ENCODE measurements at regions not wholly inside any gene's neighbourhood (a gene's known extent, or its start where the extent isn't known, plus 50 kb on each side); places are given as distances from the start of the nearest gene placed in this dataset.

DNA sequence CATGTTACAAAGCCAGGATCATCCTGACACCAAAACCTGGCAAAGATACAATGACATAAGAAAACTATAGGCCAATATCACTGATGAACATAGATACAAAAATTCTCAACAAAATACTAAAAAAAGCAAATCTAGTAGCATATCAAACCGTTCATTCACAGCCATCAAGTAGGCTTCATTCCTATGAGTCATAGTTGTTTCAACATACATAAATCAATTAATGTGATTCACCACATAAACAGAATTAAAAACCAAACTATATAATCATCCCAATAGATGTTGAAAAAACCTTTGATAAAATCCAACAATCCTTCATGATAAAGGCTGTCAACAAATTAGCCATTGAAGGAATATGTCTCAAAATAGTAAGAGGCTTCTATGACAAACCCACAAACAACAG, 1007.2 kb upstream of the RAG2 start (continued):
- TF ChIP-seq TAF1 (CRISPR knock-in tag; IDR thresholded peaks at IDR 0.05): no peak
- no peak for TF ChIP-seq NFE2L1 (CRISPR knock-in tag; IDR thresholded peaks at IDR 0.05; ENCODE audit: borderline replicate concordance)
- TF ChIP-seq ZSCAN25 (CRISPR knock-in tag; IDR thresholded peaks at IDR 0.05): no peak

DNA sequence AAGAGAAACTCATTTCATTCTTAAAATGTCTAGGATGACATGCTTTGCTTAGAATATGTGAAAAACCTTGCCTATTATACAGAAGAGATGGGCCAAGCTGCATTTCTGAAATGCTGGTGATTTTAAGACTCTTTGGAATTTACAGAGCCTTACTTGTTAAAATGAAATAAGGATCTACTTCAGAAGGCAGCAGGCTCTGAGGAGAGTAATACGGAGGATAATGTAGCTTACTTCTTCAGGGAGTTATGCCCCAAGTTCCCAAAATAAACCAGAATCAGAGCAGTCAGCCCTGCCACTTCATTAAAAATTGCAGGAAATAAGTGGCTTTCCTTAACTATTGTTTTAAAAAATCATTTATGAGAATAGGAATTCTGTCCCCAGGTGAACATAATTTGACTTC, 1000.3 kb upstream of the RAG2 start:
- TF ChIP-seq MAF1 (CRISPR knock-in tag; IDR thresholded peaks at IDR 0.05; ENCODE audit: borderline replicate concordance): no peak
- Histone ChIP-seq H3K79me2 (ENCODE audit: insufficient read depth, low read length) (no peaks in the 10 kb centered on the region), H3K9me3 (ENCODE audit: low read length) (peaks cover 76% of the 10 kb centered on the region), H4K20me1 (ENCODE audit: insufficient read depth, low read length) (no peaks in the 10 kb centered on the region), H3K36me3 (replicated peaks in 1 of 2; ENCODE audit: control insufficient read depth in 1 of 2, insufficient read depth in 2 of 2, low read length in 2 of 2) (no peaks in the 10 kb centered on the region), H3K27me3 (ENCODE audit: control insufficient read depth in 1 of 2, insufficient read depth in 2 of 2, low read length in 2 of 2) (no peaks in the 10 kb centered on the region), H3K4me2 (ENCODE audit: low read depth, low read length) (no peak overlapping the region), H3K4me3 (replicated peaks in 1 of 3; ENCODE audit: insufficient read depth in 1 of 3, low read depth in 2 of 3, low read length in 3 of 3) (no peak overlapping the region), H2AFZ (ENCODE audit: low read length) (no peak overlapping the region), H3K27ac (ENCODE audit: extremely low read length, insufficient read depth, low read length) (no peak overlapping the region), H3K4me1 (ENCODE audit: insufficient read depth, low read length) (no peaks in the 10 kb centered on the region), H3K9ac (ENCODE audit: insufficient read depth, low read depth, low read length) (no peak overlapping the region)
- CTCF ChIA-PET (ENCODE audit: low intra/inter-chr PET ratio, low total read pairs): no interaction called here
- in situ Hi-C loops (cut with HindIII; ENCODE audit: extremely low pct_ligation_motif_present, low pct_unique_long_range_greater_than_20kb): no loop called here
- POLR2A ChIA-PET: no interaction called here
- 0% methylated on average over 1 of the region's 1 CpG for WGBS (ENCODE audit: low lambda C conversion rate)
- no peak for ATAC-seq
- intact Hi-C loops (cut with micrococcal nuclease; ENCODE audit: unreplicated experiment): no loop called here
- no peak for FAIRE-seq
- DNase-seq (ENCODE audit: low spot score): no peak
- BruUV-seq (replicated peaks): no TSS peak

DNA sequence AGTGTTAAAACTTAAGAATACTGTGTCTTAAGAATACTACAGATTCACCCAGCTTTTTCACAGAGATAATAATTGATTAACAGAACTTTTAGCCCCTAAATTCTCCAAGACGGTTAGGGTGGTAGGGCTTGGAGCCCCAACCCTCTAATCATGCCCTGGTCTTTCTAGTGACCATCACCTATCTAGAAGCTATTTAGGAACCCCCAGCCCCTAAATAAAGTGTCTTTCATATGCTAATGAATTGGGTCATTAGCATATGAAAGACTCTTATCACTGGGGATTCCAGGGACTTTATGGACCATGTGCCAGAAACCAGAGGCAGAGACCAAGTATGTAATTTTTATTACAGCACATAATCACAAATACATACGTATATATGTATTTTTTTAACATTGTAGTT, 999.7 kb upstream of the RAG2 start:
- FAIRE-seq: no peak
- WGBS (ENCODE audit: low lambda C conversion rate): 3% methylated on average over 2 of the region's 2 CpGs
- TF ChIP-seq ZNF883 (CRISPR knock-in tag; IDR thresholded peaks at IDR 0.05; ENCODE audit: not compliant biosample characterization) (no peak), ZNF382 (CRISPR knock-in tag; IDR thresholded peaks at IDR 0.05; ENCODE audit: borderline replicate concordance) (no peak), ZBTB1 (CRISPR knock-in tag; IDR thresholded peaks at IDR 0.05; ENCODE audit: borderline replicate concordance) (no peak), EHMT2 (IDR thresholded peaks at IDR 0.05; ENCODE audit: borderline replicate concordance, low read depth, low read length) (no peak), ZNF724P (CRISPR knock-in tag; IDR thresholded peaks at IDR 0.05; ENCODE audit: borderline replicate concordance) (no peak), ZNF232 (CRISPR knock-in tag; IDR thresholded peaks at IDR 0.05; ENCODE audit: borderline replicate concordance) (no peak), POLR2G (IDR thresholded peaks at IDR 0.05; ENCODE audit: low read depth, low read length) (no peak), CCDC6 (CRISPR knock-in tag; IDR thresholded peaks at IDR 0.05) (no peak), ZNF510 (CRISPR knock-in tag; IDR thresholded peaks at IDR 0.05; ENCODE audit: low read depth) (no peak), ZNF136 (CRISPR knock-in tag; IDR thresholded peaks at IDR 0.05; ENCODE audit: low read depth) (no peak)
- TF ChIP-seq, protein P1, sequence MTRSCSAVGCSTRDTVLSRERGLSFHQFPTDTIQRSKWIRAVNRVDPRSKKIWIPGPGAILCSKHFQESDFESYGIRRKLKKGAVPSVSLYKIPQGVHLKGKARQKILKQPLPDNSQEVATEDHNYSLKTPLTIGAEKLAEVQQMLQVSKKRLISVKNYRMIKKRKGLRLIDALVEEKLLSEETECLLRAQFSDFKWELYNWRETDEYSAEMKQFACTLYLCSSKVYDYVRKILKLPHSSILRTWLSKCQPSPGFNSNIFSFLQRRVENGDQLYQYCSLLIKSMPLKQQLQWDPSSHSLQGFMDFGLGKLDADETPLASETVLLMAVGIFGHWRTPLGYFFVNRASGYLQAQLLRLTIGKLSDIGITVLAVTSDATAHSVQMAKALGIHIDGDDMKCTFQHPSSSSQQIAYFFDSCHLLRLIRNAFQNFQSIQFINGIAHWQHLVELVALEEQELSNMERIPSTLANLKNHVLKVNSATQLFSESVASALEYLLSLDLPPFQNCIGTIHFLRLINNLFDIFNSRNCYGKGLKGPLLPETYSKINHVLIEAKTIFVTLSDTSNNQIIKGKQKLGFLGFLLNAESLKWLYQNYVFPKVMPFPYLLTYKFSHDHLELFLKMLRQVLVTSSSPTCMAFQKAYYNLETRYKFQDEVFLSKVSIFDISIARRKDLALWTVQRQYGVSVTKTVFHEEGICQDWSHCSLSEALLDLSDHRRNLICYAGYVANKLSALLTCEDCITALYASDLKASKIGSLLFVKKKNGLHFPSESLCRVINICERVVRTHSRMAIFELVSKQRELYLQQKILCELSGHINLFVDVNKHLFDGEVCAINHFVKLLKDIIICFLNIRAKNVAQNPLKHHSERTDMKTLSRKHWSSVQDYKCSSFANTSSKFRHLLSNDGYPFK (CRISPR knock-in tag; IDR thresholded peaks at IDR 0.05; ENCODE audit: borderline replicate concordance): no peak
- TF ChIP-seq, protein P2, sequence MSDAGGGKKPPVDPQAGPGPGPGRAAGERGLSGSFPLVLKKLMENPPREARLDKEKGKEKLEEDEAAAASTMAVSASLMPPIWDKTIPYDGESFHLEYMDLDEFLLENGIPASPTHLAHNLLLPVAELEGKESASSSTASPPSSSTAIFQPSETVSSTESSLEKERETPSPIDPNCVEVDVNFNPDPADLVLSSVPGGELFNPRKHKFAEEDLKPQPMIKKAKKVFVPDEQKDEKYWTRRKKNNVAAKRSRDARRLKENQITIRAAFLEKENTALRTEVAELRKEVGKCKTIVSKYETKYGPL (CRISPR knock-in tag; IDR thresholded peaks at IDR 0.05): no peak

More for the DNA sequence above, 999.7 kb upstream of the RAG2 start:
- ATAC-seq: no peak
- no peak overlapping the region for H3K9ac ChIP-seq (ENCODE audit: insufficient read depth, low read depth, low read length)
- peaks cover 76% of the 10 kb centered on the region for H3K9me3 ChIP-seq (ENCODE audit: low read length)
- no peaks in the 10 kb centered on the region for H3K4me1 ChIP-seq (ENCODE audit: insufficient read depth, low read length)
- POLR2A ChIA-PET: no interaction called here
- no peak overlapping the region for H3K27ac ChIP-seq (ENCODE audit: extremely low read length, insufficient read depth, low read length)
- in situ Hi-C loops (cut with HindIII; ENCODE audit: extremely low pct_ligation_motif_present, low pct_unique_long_range_greater_than_20kb): no loop called here
- no TSS peak for BruUV-seq (replicated peaks)
- H2AFZ ChIP-seq (ENCODE audit: low read length): no peak overlapping the region
- no peaks in the 10 kb centered on the region for H3K27me3 ChIP-seq (ENCODE audit: control insufficient read depth in 1 of 2, insufficient read depth in 2 of 2, low read length in 2 of 2)
- no peaks in the 10 kb centered on the region for H4K20me1 ChIP-seq (ENCODE audit: insufficient read depth, low read length)
- H3K79me2 ChIP-seq (ENCODE audit: insufficient read depth, low read length): no peaks in the 10 kb centered on the region
- H3K4me3 ChIP-seq (replicated peaks in 1 of 3; ENCODE audit: insufficient read depth in 1 of 3, low read depth in 2 of 3, low read length in 3 of 3): no peak overlapping the region
- DNase-seq (ENCODE audit: low spot score): no peak
- H3K4me2 ChIP-seq (ENCODE audit: low read depth, low read length): no peak overlapping the region
- intact Hi-C loops (cut with micrococcal nuclease; ENCODE audit: unreplicated experiment): no loop called here
- H3K36me3 ChIP-seq (replicated peaks in 1 of 2; ENCODE audit: control insufficient read depth in 1 of 2, insufficient read depth in 2 of 2, low read length in 2 of 2): no peaks in the 10 kb centered on the region
- CTCF ChIA-PET (ENCODE audit: low intra/inter-chr PET ratio, low total read pairs): no interaction called here

All from HepG2 (cell line).